HG03064 (cell line): ENCODE measurements at regions not wholly inside any gene's neighbourhood (a gene's known extent, or its start where the extent isn't known, plus 50 kb on each side); places are given as distances from the start of the nearest gene placed in this dataset.

Experiments used
- ATAC-seq: cut with Tn5 transposase; IDR thresholded peaks from one replicate; pipeline ENCODE4 v1.9.1; 2021; ENCODE audit warnings: low read depth; ENCODE audit not compliant: unreplicated experiment

- no peak for ATAC-seq
Measured at GRCh38 chr7:25886387-25887240, 265.4 kb upstream of the NFE2L3 start.

- no peak for ATAC-seq
Measured at GRCh38 chr7:25887266-25887665, 264.7 kb upstream of the NFE2L3 start.

GRCh38 chr7:25887795-25888559, 264.0 kb upstream of the NFE2L3 start:
- no peak for ATAC-seq

- ATAC-seq: no peak
Measured at GRCh38 chr7:25889765-25890164, 262.2 kb upstream of the NFE2L3 start.

GRCh38 chr7:25891591-25891990, 260.4 kb upstream of the NFE2L3 start:
- no peak for ATAC-seq

GRCh38 chr7:25893436-25893835, 258.6 kb upstream of the NFE2L3 start:
- ATAC-seq: no peak

GRCh38 chr7:25894002-25894901, 257.7 kb upstream of the NFE2L3 start:
- ATAC-seq: no peak

- ATAC-seq: peak; percentile 50
Measured at GRCh38 chr7:25894902-25895791, 256.9 kb upstream of the NFE2L3 start.

- ATAC-seq: peak; percentile 8
Measured at GRCh38 chr7:25895792-25896171, 256.2 kb upstream of the NFE2L3 start.

- no peak for ATAC-seq
Measured at GRCh38 chr7:25897261-25897782, 254.7 kb upstream of the NFE2L3 start.

GRCh38 chr7:25900245-25900644, 251.8 kb upstream of the NFE2L3 start:
- ATAC-seq: no peak

- no peak for ATAC-seq
Measured at GRCh38 chr7:25900877-25901276, 251.1 kb upstream of the NFE2L3 start.

- ATAC-seq: no peak
Measured at GRCh38 chr7:25901658-25902057, 250.3 kb upstream of the NFE2L3 start.

GRCh38 chr7:25906003-25906402, 246.0 kb upstream of the NFE2L3 start:
- no peak for ATAC-seq

GRCh38 chr7:25906760-25907159, 245.2 kb upstream of the NFE2L3 start:
- ATAC-seq: no peak

GRCh38 chr7:25907214-25907613, 244.8 kb upstream of the NFE2L3 start:
- ATAC-seq: no peak

GRCh38 chr7:25907731-25908130, 244.3 kb upstream of the NFE2L3 start:
- no peak for ATAC-seq

GRCh38 chr7:25908154-25908949, 243.6 kb upstream of the NFE2L3 start:
- ATAC-seq: no peak
